Superior temporal gyrus (tissue), 1 donor: ENCODE measurements at regions not wholly inside any gene's neighbourhood (a gene's known extent, or its start where the extent isn't known, plus 50 kb on each side); places are given as distances from the start of the nearest gene placed in this dataset.

ENCODE experiments used
- DNase-seq: peaks from one replicate; pipeline ENCODE4 v3.0.0-alpha.2; 2016; ENCODE audit errors: extremely low spot score

- DNase-seq = no peak
Observed at GRCh38 chr2:48852938-48853337, 97.4 kb upstream of the LHCGR start.

- no peak for DNase-seq
Observed at GRCh38 chr2:48851161-48851560, 95.6 kb upstream of the LHCGR start.

- no peak for DNase-seq
Observed at GRCh38 chr2:48849770-48850169, 94.2 kb upstream of the LHCGR start.

GRCh38 chr2:48845684-48846083 is 90.2 kb upstream of the LHCGR start:
- peak; percentile 22 for DNase-seq

- no peak for DNase-seq
Observed at GRCh38 chr2:48844417-48845155, 89.1 kb upstream of the LHCGR start.

- no peak for DNase-seq
Observed at GRCh38 chr2:48841126-48841525, 85.6 kb upstream of the LHCGR start.

GRCh38 chr2:48838029-48838428 is 82.5 kb upstream of the LHCGR start:
- no peak for DNase-seq

- DNase-seq = no peak
Observed at GRCh38 chr2:48829569-48829968, 74.0 kb upstream of the LHCGR start.

GRCh38 chr2:48829036-48829435 is 73.5 kb upstream of the LHCGR start:
- no peak for DNase-seq

- DNase-seq = no peak
Observed at GRCh38 chr2:48826986-48827385, 71.5 kb upstream of the LHCGR start.

- no peak for DNase-seq
Observed at GRCh38 chr2:48824116-48824515, 68.6 kb upstream of the LHCGR start.

- DNase-seq = no peak
Observed at GRCh38 chr2:48819206-48819735, 63.7 kb upstream of the LHCGR start.

- DNase-seq = no peak
Observed at GRCh38 chr2:48817355-48817754, 61.8 kb upstream of the LHCGR start.

GRCh38 chr2:48812416-48812815 is 56.9 kb upstream of the LHCGR start:
- no peak for DNase-seq

GRCh38 chr2:48808311-48808710 is 52.8 kb upstream of the LHCGR start:
- DNase-seq = no peak
